HG03342 (cell line): ENCODE measurements at regions not wholly inside any gene's neighbourhood (a gene's known extent, or its start where the extent isn't known, plus 50 kb on each side); places are given as distances from the start of the nearest gene placed in this dataset.

ENCODE experiments used
- ATAC-seq: cut with Tn5 transposase; IDR thresholded peaks from one replicate; pipeline ENCODE4 v1.9.1; 2021; ENCODE audit warnings: mild to moderate bottlenecking, moderate library complexity; ENCODE audit not compliant: unreplicated experiment

GRCh38 chr2:49262801-49263560 lies 108.7 kb upstream of the FSHR start:
- ATAC-seq: no peak

DNA sequence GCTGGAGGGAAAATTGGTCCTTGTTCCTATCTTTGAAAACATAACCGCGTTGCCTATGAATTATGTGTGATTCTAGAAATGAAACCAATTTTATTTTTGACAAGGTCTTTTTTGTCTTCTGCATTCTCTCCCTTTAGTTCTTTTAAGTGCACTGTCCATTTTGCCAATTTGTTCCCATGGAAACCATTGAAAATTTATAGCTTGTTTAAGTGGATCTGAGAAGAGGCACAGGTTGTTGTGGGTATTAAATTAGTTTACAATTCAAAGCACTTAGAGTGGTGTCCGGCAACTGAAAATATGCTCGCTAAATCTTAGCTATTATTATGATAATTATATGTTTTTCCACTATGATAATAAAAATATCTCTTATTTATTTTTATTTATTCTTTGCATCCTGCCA lies 107.5 kb upstream of the FSHR start:
- no peak for ATAC-seq

DNA sequence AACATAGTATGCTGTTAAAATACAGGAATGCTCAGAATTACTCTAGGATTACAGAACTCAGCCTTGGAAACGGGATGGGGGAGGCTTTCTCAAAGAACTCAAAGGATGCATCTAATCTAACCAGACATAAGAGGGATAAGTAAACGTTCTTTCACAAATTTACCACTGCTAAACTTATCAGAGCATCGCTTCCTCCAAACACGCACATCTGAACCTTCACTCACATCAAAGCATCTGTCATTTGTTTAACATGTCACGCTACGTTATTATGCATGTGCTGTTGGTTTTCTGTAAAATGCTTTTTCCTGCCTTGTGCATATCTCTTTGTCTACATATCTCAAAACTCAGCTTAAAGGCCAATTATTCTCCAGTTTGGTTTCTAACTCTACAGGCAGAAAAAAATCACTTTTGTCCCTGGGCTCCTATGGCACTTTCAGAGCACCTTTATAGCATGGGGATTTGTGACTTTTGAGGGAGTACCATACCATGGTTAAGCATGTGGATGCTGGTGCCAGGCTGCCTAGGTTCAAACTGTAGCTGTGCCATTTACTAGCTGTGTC lies 106.7 kb upstream of the FSHR start:
- no peak for ATAC-seq

GRCh38 chr2:49259926-49260325 lies 105.6 kb upstream of the FSHR start:
- ATAC-seq: no peak

DNA sequence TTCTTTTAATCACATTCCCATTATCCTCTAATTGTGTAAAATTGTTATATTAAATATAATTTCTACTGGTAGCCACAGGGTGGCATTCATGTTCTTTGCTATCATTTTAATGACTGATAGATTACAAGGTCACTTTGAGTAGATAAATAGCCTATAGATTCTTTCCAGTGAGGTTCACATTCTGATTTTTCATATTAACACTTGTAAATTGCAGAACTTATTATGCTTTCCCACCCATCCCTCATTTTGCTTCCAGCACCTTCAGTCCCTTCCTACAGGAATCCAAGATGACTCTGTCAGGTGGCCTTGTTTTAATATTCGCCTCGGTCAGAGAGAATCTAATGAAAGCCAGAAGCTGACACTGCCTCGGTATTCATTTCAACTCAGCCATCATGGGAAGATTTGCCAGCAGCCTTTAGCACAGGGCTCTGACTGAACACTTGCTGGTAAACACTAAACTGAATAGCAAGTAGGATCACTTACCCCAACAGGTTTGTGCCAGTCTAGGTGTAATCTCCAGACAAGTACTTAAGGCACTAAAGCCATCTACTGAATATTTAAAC lies 101.2 kb upstream of the FSHR start:
- ATAC-seq: no peak

DNA sequence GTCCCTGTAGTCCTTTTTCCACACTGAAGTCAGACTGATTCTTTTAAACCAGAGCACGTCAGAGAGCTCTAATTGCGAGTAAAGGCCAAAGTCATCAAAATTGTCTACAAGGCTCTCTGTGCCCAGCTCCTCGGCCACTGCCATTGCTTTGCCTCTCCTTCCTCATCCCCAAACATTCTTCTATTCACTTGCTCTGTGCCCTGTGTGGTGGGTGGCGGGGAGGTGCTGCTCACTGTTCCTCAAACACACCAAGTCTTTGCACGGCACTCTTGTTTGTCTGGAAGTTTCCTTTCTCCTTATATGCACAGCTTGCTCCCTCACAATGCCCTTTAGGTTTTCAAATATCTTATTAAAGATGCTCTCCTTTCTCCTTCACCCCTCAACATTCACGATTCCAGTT lies 100.1 kb upstream of the FSHR start:
- no peak for ATAC-seq

GRCh38 chr2:49251766-49252165 lies 97.5 kb upstream of the FSHR start:
- no peak for ATAC-seq

DNA sequence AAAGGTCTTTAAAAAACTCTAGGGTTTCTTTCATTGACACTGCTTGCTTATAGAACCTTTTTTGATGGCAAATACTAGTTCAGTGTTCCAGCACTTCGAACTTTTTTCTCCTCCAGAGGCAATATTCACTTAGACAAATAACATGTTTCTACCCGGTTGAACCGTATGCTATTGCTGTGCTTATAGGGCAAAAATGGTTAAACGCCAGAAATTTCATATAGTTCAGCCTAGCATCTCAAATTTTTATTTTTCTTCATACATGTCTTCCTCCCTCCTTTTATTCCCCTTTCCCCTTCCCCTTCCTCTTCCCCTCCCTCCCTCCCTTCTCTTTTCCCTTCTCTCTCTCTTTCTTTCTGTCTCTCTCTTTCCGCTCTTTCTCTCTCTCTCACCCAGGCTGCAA lies 96.9 kb upstream of the FSHR start:
- no peak for ATAC-seq

DNA sequence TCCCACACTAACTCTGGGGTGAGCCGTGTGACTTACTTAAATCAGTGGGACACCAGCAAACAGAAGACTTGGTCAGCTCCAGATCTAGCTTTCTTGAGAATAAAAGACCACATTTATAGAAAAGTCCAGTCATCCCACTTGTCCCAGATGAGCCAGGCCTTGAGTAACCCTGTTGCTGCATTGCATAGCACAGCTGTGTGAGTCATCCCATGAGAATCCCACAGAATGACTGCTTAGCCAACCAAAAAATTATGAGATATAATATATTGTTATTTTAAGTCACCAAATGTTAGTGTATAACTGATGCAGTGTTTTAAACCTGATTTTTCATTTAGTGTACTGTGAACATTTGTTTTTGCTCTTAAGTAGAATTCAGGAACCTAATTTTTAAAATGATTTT lies 94.2 kb upstream of the FSHR start:
- no peak for ATAC-seq

GRCh38 chr2:49241991-49242390 lies 87.7 kb upstream of the FSHR start:
- no peak for ATAC-seq

GRCh38 chr2:49241501-49241900 lies 87.2 kb upstream of the FSHR start:
- no peak for ATAC-seq

- ATAC-seq: no peak
Measured at GRCh38 chr2:49240608-49241007, 86.3 kb upstream of the FSHR start.

DNA sequence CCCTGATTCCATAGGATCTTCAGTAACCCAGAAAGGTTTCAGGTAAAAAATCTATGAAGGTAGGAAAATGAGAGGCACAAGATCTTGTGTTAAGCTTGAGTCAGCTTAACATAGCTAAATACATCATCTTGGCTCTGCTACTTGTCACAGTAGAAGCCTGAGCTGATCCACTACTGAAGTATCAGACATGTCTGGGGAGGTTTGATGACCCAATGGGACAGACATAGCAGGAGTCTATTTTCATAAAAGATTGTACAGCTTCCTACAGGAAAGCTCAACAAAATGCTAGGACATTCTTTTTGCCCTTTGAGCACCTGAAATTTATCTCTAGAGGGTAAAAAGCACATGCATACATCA lies 84.3 kb upstream of the FSHR start:
- ATAC-seq: no peak

DNA sequence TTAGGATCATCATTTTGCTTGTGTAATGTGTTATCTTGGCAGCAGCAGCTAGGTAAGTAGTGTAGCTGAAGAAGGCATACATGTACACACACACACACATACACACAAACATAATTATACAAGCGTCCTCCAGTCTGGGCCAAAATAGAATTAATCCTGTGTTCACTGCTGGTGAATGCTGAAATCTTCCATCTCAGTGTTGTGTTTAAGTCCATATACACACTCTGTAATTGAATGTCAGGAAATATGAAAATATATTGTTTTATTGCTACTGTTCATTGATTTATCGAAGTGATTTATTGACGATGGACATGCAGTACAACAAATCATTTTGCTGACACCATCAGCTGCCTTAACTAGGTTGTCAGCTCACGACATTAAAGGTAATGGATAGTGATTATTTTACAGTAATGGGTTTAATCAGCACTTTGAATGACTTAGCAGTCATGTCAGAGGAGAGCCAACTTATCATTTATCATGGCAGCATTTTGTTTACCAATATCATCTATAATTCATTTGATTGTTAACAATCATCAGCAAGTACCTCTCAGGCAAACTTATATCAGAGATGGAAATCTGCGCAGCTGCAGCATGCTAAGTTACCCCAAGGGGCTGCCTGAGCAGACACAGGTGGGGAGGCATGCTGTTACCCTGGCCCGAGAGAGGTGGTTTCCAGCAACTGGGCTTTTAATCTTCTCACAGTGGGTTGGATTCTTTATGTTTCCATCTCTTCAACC lies 83.7 kb upstream of the FSHR start:
- no peak for ATAC-seq

- no peak for ATAC-seq
Measured at GRCh38 chr2:49236316-49236715, 82.0 kb upstream of the FSHR start.

DNA sequence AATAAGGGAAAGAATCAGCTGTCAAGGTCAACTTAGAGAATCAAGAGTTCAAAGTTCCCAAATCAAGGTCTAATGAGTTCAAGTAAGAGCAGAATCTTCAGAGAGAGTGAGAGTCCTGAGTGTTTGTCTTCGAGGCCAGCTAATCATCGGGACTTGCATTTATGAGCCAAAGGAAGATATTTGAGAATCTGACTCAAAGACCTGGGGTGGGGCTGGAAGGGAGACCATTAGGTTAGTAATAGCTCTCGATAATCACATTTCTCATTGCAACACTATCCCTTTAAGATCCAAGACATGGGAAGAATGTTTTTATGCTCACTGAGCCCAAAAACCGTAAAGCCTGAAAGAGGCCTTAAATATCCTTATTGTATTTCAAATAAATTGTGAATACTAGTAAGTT lies 72.0 kb upstream of the FSHR start:
- ATAC-seq: no peak

DNA sequence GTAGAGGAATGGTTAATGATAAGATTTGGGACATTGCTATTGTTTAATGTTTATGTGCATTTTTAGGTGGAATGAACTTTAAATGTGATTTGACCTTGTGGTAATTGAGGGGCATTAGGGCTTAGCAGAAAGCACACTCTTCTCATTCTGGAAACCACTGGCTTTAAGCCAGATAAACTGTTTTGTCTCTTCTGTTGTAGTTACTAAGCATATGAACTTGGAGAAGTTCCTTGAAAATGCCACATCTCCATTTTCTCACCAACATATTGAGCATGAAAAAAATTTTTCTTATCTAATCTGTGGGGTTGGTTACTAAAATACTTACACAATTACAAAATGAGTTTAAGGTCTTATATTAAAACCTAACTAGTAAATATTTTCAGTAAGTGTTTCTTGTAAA lies 70.8 kb upstream of the FSHR start:
- no peak for ATAC-seq

GRCh38 chr2:49224426-49225010 lies 70.2 kb upstream of the FSHR start:
- ATAC-seq: no peak

DNA sequence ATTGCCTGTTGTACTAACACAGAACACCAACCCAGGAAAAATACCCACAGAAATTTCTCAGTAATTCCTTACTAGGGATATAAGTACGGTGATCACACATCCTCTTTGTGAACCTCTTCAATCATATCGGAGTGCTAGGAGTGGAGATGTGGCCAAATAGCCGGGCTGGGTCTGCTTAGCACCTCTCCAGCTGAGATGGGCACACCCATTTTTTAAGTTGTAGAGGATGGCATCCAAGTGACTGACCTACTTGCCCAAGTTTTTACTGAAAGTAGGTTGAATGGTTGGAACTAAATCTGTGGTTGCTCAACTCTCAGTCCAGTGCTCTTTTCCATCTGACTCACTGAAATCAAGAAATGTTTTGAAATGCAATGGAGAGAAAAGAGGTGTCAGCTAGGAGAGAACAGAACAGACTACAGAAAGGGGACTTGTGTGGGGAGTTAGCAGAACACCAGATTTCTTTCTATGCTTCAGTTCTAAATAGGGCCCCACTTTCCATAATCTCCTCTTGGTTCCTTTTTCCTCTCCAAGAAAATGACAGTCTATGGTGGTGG lies 68.7 kb upstream of the FSHR start:
- ATAC-seq: no peak

DNA sequence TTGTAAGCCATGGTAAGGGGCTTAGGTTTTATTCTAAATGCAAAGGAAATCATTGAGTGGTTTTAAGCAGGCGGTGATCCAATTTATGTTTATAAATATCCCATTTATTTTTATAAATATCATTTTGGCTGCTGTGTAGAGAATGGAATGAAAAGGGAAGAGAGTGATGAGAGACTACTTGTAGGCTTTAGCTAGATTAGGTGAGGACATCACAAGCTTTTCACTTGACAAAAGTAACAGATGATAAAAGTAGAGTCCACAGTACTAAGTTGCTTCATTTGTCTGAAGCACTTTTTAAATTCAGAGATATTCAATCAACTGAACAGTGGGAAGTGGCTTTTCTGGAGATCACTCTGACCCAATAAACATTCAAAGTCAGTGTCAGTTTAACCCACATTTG lies 65.4 kb upstream of the FSHR start:
- no peak for ATAC-seq

GRCh38 chr2:49210191-49210590 lies 55.9 kb upstream of the FSHR start:
- no peak for ATAC-seq
